HEK293 (cell line): ENCODE measurements at regions not wholly inside any gene's neighbourhood (a gene's known extent, or its start where the extent isn't known, plus 50 kb on each side); places are given as distances from the start of the nearest gene placed in this dataset.

Source experiments
- GLI4 ChIP-seq: fragments of 450-650 bp; formaldehyde crosslinking; IDR thresholded peaks from 2 replicates; pipeline ENCODE4 v1.5.1; 2016; ENCODE audit warnings: missing biosample characterization, missing genetic modification characterization
- ZFP37 ChIP-seq: fragments of 450-650 bp; formaldehyde crosslinking; IDR thresholded peaks from 2 replicates; pipeline ENCODE4 v1.5.1; 2016; ENCODE audit warnings: missing biosample characterization, missing genetic modification characterization
- ZNF37A ChIP-seq: fragments of 450-650 bp; IDR thresholded peaks from 2 replicates; pipeline ENCODE4 v1.5.1; 2018; ENCODE audit warnings: missing biosample characterization, missing genetic modification characterization
- TF ChIP-seq, protein P1 (sequence below): fragments of 450-650 bp; formaldehyde crosslinking; IDR thresholded peaks from 2 replicates; pipeline ENCODE4 v1.5.1; 2016; ENCODE audit warnings: missing biosample characterization, missing genetic modification characterization
- TF ChIP-seq, protein P2 (sequence below): fragments of 450-650 bp; IDR thresholded peaks from 2 replicates; pipeline ENCODE4 v1.5.1; 2018; ENCODE audit warnings: missing biosample characterization, mild to moderate bottlenecking, missing genetic modification characterization

DNA sequence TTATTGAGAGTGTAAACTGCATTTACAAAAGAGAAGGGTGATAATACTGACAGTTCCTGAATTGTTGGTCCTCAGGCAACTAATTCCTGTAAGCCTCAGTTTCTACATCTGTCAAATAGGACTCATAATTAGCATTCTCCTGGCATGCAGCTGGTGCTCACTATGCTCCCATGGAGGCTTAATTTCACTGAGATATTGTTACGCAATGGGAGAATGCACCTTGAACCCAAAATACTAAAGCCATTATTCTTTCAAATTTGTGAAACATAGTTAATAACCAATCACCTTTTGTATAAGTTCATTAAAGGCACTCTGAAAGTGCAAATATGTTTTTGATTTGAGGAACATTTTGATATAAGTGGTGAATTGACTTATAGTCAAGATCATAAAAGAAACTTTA lies 985.5 kb downstream of the CDH11 start:
- TF ChIP-seq, protein P1, sequence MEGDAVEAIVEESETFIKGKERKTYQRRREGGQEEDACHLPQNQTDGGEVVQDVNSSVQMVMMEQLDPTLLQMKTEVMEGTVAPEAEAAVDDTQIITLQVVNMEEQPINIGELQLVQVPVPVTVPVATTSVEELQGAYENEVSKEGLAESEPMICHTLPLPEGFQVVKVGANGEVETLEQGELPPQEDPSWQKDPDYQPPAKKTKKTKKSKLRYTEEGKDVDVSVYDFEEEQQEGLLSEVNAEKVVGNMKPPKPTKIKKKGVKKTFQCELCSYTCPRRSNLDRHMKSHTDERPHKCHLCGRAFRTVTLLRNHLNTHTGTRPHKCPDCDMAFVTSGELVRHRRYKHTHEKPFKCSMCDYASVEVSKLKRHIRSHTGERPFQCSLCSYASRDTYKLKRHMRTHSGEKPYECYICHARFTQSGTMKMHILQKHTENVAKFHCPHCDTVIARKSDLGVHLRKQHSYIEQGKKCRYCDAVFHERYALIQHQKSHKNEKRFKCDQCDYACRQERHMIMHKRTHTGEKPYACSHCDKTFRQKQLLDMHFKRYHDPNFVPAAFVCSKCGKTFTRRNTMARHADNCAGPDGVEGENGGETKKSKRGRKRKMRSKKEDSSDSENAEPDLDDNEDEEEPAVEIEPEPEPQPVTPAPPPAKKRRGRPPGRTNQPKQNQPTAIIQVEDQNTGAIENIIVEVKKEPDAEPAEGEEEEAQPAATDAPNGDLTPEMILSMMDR: no peak
- TF ChIP-seq, protein P2, sequence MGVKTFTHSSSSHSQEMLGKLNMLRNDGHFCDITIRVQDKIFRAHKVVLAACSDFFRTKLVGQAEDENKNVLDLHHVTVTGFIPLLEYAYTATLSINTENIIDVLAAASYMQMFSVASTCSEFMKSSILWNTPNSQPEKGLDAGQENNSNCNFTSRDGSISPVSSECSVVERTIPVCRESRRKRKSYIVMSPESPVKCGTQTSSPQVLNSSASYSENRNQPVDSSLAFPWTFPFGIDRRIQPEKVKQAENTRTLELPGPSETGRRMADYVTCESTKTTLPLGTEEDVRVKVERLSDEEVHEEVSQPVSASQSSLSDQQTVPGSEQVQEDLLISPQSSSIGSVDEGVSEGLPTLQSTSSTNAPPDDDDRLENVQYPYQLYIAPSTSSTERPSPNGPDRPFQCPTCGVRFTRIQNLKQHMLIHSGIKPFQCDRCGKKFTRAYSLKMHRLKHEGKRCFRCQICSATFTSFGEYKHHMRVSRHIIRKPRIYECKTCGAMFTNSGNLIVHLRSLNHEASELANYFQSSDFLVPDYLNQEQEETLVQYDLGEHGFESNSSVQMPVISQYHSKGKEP (tag by site-specific recombination): no peak
- no peak for TF ChIP-seq ZNF37A (tag by site-specific recombination)
- no peak for TF ChIP-seq ZFP37
- TF ChIP-seq GLI4: no peak
